Lung (tissue), 11 donors: ENCODE measurements at regions not wholly inside any gene's neighbourhood (a gene's known extent, or its start where the extent isn't known, plus 50 kb on each side); places are given as distances from the start of the nearest gene placed in this dataset.
A peak's percentile ranks its signal among the peaks of the same experiment; 100 is the strongest.

Source experiments
- ATAC-seq: fragments of 200-7000 bp; cut with Tn5 transposase; one replicate; pipeline ENCODE4 v1.9.1; 2020; ENCODE audit warnings: moderate number of reproducible peaks; ENCODE audit not compliant: insufficient read depth, low FRiP score
- DNase-seq, 3 donors: peaks; one replicate each; pipeline ENCODE4 v3.0.0-alpha.2; 2013 to 2017
- H3K27ac ChIP-seq, 2 donors: one replicate each; pipeline ENCODE4 v1.5.1; 2013; ENCODE audit warnings: mild to moderate bottlenecking in 2 of 2, moderate library complexity in 2 of 2, control low read depth in 1 of 2, inconsistent platforms in 1 of 2, low read depth in 1 of 2, low read length in 1 of 2
- H3K27me3 ChIP-seq, 3 donors: one replicate each; pipeline ENCODE4 v1.5.1; 2013; ENCODE audit warnings: low read length in 2 of 3; ENCODE audit not compliant: control insufficient read depth in 3 of 3, insufficient read depth in 3 of 3
- H3K36me3 ChIP-seq, 4 donors: one replicate each; pipeline ENCODE4 v1.5.1; 2013; ENCODE audit warnings: low read length in 4 of 4, mild to moderate bottlenecking in 1 of 4, moderate library complexity in 1 of 4; ENCODE audit not compliant: control insufficient read depth in 4 of 4, insufficient read depth in 4 of 4
- H3K4me1 ChIP-seq, 5 donors: one replicate each; pipeline ENCODE4 v1.5.1; 2013; ENCODE audit warnings: low read length in 5 of 5, mild to moderate bottlenecking in 2 of 5, moderate library complexity in 1 of 5; ENCODE audit not compliant: control insufficient read depth in 5 of 5, insufficient read depth in 5 of 5
- H3K4me3 ChIP-seq: one replicate; pipeline ENCODE4 v1.5.1; 2013; ENCODE audit warnings: mild to moderate bottlenecking, control low read depth, moderate library complexity
- H3K9ac ChIP-seq, 2 donors: one replicate each; pipeline ENCODE4 v1.5.1; 2013; ENCODE audit warnings: low read length in 2 of 2, control low read depth in 1 of 2; ENCODE audit not compliant: insufficient read depth in 1 of 2
- H3K9me3 ChIP-seq, 4 donors: one replicate each; pipeline ENCODE4 v1.5.1; 2013; ENCODE audit warnings: low read length in 3 of 4, mild to moderate bottlenecking in 1 of 4, moderate library complexity in 1 of 4; ENCODE audit not compliant: control insufficient read depth in 4 of 4, insufficient read depth in 3 of 4
- CTCF ChIP-seq: IDR thresholded peaks from 2 replicates; pipeline ENCODE4 v1.5.1; 2012; ENCODE audit warnings: mild to moderate bottlenecking; ENCODE audit errors: control extremely low read depth, extremely low read depth
- WGBS, 2 donors: extraction: QIAGEN DNeasy Blood & Tissue Kit; methylation state at CpG; one replicate each; pipeline ENCODE4 v1.1.7; 2013; 5-methylcytosine and 5-hydroxymethylcytosine counted together
- donor health status: control.
- donor health status: control.
- donor health status: Bipolar disorder and iron deficiency.
- donor health status: healthy.
- donor health status: DM: yes; HTN: yes; CAD: no.

GRCh38 chr2:41928526-41928925 is 119.3 kb upstream of the PKDCC start:
- ATAC-seq (no peak), DNase-seq (peak in 1 of 3 donors; percentile 49)
- Histone ChIP-seq H3K4me1 (peaks cover 2 to 54% (median 28%) of the 10 kb centered on the region in 5 donors), H3K27me3 (no peaks in the 10 kb centered on the region), H3K36me3 (no peaks in the 10 kb centered on the region), H3K27ac (no peak overlapping the region), H3K9ac (no peak overlapping the region), H3K4me3 (no peak overlapping the region), H3K9me3 (peaks cover 0 to 2% (median 0%) of the 10 kb centered on the region in 4 donors)
- no peak for TF ChIP-seq CTCF
- 82 to 87% methylated on average over 6 of the region's 6 CpGs for WGBS, 2 donors

DNA sequence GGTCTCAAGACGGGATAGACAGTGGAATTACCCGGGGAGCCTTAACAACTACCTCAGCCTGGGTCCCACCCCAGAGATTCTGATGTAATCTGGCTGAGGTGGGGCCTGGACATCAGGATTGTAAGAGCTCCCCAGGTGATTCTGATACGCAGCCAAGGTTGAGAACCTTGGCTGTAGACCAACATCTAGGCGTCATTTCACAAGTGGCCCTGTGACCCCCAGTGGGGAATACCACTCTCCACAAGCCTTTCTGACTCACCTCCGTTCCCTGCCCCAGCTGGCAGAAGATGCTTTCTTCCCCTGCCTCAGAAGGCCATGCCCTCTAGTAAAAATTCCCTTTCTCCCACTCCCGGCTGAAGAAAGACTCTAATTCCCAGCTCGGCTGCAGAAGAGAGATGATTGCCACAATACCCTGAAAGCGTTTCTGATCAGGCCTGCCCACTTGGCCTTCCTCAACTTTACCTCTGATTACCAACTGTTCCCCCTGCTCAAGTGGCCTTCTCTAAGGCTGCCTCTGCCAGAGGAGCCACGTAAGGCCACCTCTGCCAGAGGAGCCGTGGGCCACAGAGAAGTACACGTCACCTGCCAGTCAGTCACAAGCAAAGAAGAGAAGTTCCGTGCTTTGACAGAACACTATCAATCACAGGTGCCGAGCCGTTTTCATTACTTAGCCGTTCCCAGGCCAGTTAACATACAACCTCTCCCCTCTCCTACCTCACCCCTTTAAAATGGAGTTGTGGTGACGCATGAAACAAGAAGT is 116.8 kb upstream of the PKDCC start:
- Histone ChIP-seq H3K9me3 (no peaks in the 10 kb centered on the region), H3K27me3 (no peaks in the 10 kb centered on the region), H3K4me3 (no peak overlapping the region), H3K9ac (no peak overlapping the region), H3K36me3 (no peaks in the 10 kb centered on the region), H3K27ac (no peak overlapping the region), H3K4me1 (peaks cover 4 to 70% (median 36%) of the 10 kb centered on the region in 5 donors)
- TF ChIP-seq CTCF: no peak
- ATAC-seq: no peak
- WGBS, 2 donors: 82 to 83% methylated on average over 16 of the region's 16 CpGs
- DNase-seq: no peak

GRCh38 chr2:41932241-41933045 is 115.4 kb upstream of the PKDCC start:
- Histone ChIP-seq H3K27me3 (no peaks in the 10 kb centered on the region), H3K27ac (no peak overlapping the region), H3K4me3 (no peak overlapping the region), H3K36me3 (no peaks in the 10 kb centered on the region), H3K9ac (no peak overlapping the region), H3K4me1 (peaks cover 0 to 80% (median 35%) of the 10 kb centered on the region in 5 donors), H3K9me3 (no peaks in the 10 kb centered on the region)
- peak; percentile 94 to 98 (median 97) for DNase-seq
- peak; percentile 14 for ATAC-seq
- WGBS, 2 donors: 60 to 78% methylated on average over 17 of the region's 17 CpGs
- TF ChIP-seq CTCF: no peak
